ENCODE measurements at regions not wholly inside any gene's neighbourhood (a gene's known extent, or its start where the extent isn't known, plus 50 kb on each side); places are given as distances from the start of the nearest gene placed in this dataset.

DNA sequence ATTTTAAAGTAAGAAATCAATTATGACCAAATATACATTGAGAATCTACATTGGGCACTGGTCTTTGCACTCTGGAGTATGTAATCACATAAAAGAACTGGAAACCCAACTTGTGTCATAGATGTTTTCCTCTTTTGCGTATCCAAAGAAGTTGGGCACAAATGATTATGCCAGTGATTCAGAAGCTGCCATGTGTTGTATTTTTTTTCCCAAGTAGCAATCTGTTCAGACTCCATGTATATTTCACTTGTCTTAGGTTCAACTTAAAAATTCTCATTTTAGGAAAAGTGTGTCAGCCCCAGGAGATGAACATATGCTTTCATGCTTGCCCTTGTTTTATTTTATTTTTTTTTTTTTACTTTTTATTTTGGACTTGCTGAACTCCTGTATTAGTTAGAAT is 441.5 kb downstream of the PDZRN4 start:
- no peaks in the 10 kb centered on the region for H3K36me3 Mint-ChIP-seq
- peaks cover 10% of the 10 kb centered on the region for H3K9me3 Mint-ChIP-seq
- H3K4me3 Mint-ChIP-seq = no peak overlapping the region
- no peak overlapping the region for H3K27ac Mint-ChIP-seq
- no peak for DNase-seq (ENCODE audit: extremely low spot score, unreplicated experiment)
- H3K4me1 Mint-ChIP-seq (ENCODE audit: unreplicated experiment) = no peaks in the 10 kb centered on the region
- no peaks in the 10 kb centered on the region for H3K27me3 Mint-ChIP-seq
- TF ChIP-seq, protein P1, sequence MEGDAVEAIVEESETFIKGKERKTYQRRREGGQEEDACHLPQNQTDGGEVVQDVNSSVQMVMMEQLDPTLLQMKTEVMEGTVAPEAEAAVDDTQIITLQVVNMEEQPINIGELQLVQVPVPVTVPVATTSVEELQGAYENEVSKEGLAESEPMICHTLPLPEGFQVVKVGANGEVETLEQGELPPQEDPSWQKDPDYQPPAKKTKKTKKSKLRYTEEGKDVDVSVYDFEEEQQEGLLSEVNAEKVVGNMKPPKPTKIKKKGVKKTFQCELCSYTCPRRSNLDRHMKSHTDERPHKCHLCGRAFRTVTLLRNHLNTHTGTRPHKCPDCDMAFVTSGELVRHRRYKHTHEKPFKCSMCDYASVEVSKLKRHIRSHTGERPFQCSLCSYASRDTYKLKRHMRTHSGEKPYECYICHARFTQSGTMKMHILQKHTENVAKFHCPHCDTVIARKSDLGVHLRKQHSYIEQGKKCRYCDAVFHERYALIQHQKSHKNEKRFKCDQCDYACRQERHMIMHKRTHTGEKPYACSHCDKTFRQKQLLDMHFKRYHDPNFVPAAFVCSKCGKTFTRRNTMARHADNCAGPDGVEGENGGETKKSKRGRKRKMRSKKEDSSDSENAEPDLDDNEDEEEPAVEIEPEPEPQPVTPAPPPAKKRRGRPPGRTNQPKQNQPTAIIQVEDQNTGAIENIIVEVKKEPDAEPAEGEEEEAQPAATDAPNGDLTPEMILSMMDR (conservative IDR thresholded peaks at IDR 0.05) = no peak

DNA sequence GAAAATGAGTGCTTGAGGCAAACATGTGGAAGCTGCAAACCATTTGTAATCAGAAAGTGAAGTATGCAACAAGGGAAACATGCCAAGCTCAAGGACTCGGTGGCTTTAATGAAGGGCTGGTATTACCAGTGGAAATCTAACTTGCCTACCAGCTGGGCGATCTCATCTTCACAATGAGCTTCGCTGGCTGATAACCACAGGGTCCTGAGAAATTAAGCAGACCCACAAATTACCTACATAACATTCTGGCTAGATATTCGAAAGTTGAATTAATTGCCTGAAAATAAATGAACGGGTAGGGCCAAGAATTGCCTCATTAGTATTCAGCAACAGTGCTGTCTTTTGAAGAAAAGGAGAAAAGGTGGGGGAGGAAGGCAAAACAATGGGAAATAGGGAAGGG is 439.4 kb downstream of the PDZRN4 start:
- Mint-ChIP-seq H3K27me3 (no peaks in the 10 kb centered on the region), H3K4me3 (no peak overlapping the region), H3K4me1 (ENCODE audit: unreplicated experiment) (no peaks in the 10 kb centered on the region), H3K27ac (no peak overlapping the region), H3K9me3 (peaks cover 8% of the 10 kb centered on the region), H3K36me3 (no peaks in the 10 kb centered on the region)
- TF ChIP-seq, protein P1 (conservative IDR thresholded peaks at IDR 0.05) = no peak
- DNase-seq (ENCODE audit: extremely low spot score, unreplicated experiment) = no peak

- H3K27ac Mint-ChIP-seq = no peak overlapping the region
These were observed 436.5 kb downstream of the PDZRN4 start for GRCh38 chr12:41624571-41624970.

More at GRCh38 chr12:41624571-41624970, 436.5 kb downstream of the PDZRN4 start:
- TF ChIP-seq, protein P1 (conservative IDR thresholded peaks at IDR 0.05) = no peak
- H3K36me3 Mint-ChIP-seq = no peaks in the 10 kb centered on the region
- H3K9me3 Mint-ChIP-seq = no peaks in the 10 kb centered on the region
- H3K4me1 Mint-ChIP-seq (ENCODE audit: unreplicated experiment) = peaks cover 3% of the 10 kb centered on the region
- DNase-seq (ENCODE audit: extremely low spot score, unreplicated experiment) = no peak
- H3K4me3 Mint-ChIP-seq = no peak overlapping the region
- no peaks in the 10 kb centered on the region for H3K27me3 Mint-ChIP-seq
